H1 (cell line): ENCODE measurements at regions not wholly inside any gene's neighbourhood (a gene's known extent, or its start where the extent isn't known, plus 50 kb on each side); places are given as distances from the start of the nearest gene placed in this dataset.

ENCODE experiments used
- CTCF ChIA-PET: fragments of 300-600 bp; sonication (Branson Sonifier 250); formaldehyde crosslinking; loops from one replicate; lab custom pipeline; 2021; ENCODE audit not compliant: partially characterized antibody; lab: Charles Lee
- POLR2A ChIA-PET: fragments of 300-600 bp; sonication (Branson Sonifier 250); formaldehyde crosslinking; loops from one replicate; lab custom pipeline; 2021; ENCODE audit warnings: inconsistent platforms; ENCODE audit not compliant: partially characterized antibody; lab: Charles Lee
- DNase-seq, 2 experiments: peaks; one replicate each; pipeline versions ENCODE4 v3.0.0 to v3.0.0-alpha.2; 2010 to 2022; ENCODE audit warnings: low spot score in 2 of 2, low read depth in 1 of 2, mixed read lengths in 1 of 2
- FAIRE-seq: peaks from 2 replicates; lab custom pipeline; 2011; peaks lifted over from hg19 to GRCh38; lab: Jason Lieb, UNC
- H2AFZ ChIP-seq: 2 replicates; pipeline ENCODE4 v1.8.1; 2012; ENCODE audit warnings: low read length, inconsistent platforms
- H2AK5ac ChIP-seq: 2 replicates; pipeline ENCODE4 v1.6.1; 2013; ENCODE audit warnings: low read depth, low read length
- H2BK120ac ChIP-seq: replicated peaks from 2 replicates; pipeline ENCODE3; 2013; ENCODE audit warnings: low read depth, low read length, inconsistent platforms
- H2BK12ac ChIP-seq: 2 replicates; pipeline ENCODE4 v1.6.1; 2013; ENCODE audit warnings: low read depth, low read length
- H2BK15ac ChIP-seq: 2 replicates; pipeline ENCODE4 v1.6.1; 2013; ENCODE audit warnings: low read length
- H2BK20ac ChIP-seq: 2 replicates; pipeline ENCODE4 v1.6.1; 2013; ENCODE audit warnings: low read length
- H2BK5ac ChIP-seq: 2 replicates; pipeline ENCODE4 v1.6.1; 2013; ENCODE audit warnings: low read depth, low read length
- H3K14ac ChIP-seq: 2 replicates; pipeline ENCODE4 v1.6.1; 2013; ENCODE audit warnings: inconsistent platforms; ENCODE audit not compliant: insufficient read length
- H3K18ac ChIP-seq: 2 replicates; pipeline ENCODE4 v1.6.1; 2013; ENCODE audit warnings: low read length; ENCODE audit errors: extremely low read depth
- H3K23ac ChIP-seq: 2 replicates; pipeline ENCODE4 v1.6.1; 2013; ENCODE audit warnings: inconsistent platforms; ENCODE audit not compliant: insufficient read length
- H3K23me2 ChIP-seq: 2 replicates; pipeline ENCODE4 v1.6.1; 2013; ENCODE audit warnings: low read depth, low read length
- H3K27ac ChIP-seq: 2 replicates; pipeline ENCODE4 v1.6.1; 2011; ENCODE audit warnings: low read depth, low read length, inconsistent platforms
- H3K27me3 ChIP-seq, 4 experiments: replicated peaks in 1 of 4; 1 replicate in 1 of 4; 2 replicates in 3 of 4; pipeline versions ENCODE4 v1.6.1 to v1.8.1; 2011 to 2013; ENCODE audit warnings: low read length in 3 of 4, mild to moderate bottlenecking in 3 of 4, inconsistent platforms in 2 of 4, mixed read lengths in 2 of 4, moderate library complexity in 1 of 4; ENCODE audit not compliant: control insufficient read depth in 3 of 4, insufficient read depth in 3 of 4; ENCODE audit errors: extremely low read depth in 1 of 4
- H3K36me3 ChIP-seq, 4 experiments: 2 replicates each; pipeline versions ENCODE4 v1.6.1 to v1.8.1; 2011 to 2013; ENCODE audit warnings: mild to moderate bottlenecking in 4 of 4, low read length in 3 of 4, moderate library complexity in 2 of 4, control low read depth in 1 of 4, inconsistent platforms in 1 of 4; ENCODE audit not compliant: insufficient read depth in 4 of 4, control insufficient read depth in 2 of 4
- H3K4ac ChIP-seq: replicated peaks from 2 replicates; pipeline ENCODE3; 2013; ENCODE audit warnings: low read length, low read depth, mixed read lengths, inconsistent platforms; ENCODE audit not compliant: insufficient read length
- H3K4me1 ChIP-seq, 4 experiments: replicated peaks in 1 of 4; 1 replicate in 1 of 4; 2 replicates in 3 of 4; pipeline versions ENCODE4 v1.6.1 to v1.8.1; 2011 to 2013; ENCODE audit warnings: low read length in 3 of 4, inconsistent platforms in 2 of 4, mixed read lengths in 1 of 4; ENCODE audit not compliant: insufficient read depth in 4 of 4, control insufficient read depth in 3 of 4
- H3K4me2 ChIP-seq, 2 experiments: 2 replicates each; pipeline versions ENCODE4 v1.6.1 to v1.8.1; 2011 to 2013; ENCODE audit warnings: low read depth in 2 of 2, low read length in 2 of 2, control low read depth in 1 of 2, inconsistent platforms in 1 of 2, mild to moderate bottlenecking in 1 of 2; ENCODE audit not compliant: insufficient read depth in 1 of 2
- H3K4me3 ChIP-seq, 4 experiments: fragments of 200-600, 300-600 bp in 1 of 4; sonication (generic), shearing (Covaris generic), sonication (Bioruptor Twin) in 1 of 4; 2 replicates each; pipeline versions ENCODE4 v1.5.1 to v1.8.1; 2011 to 2016; ENCODE audit warnings: low read length in 4 of 4, low read depth in 3 of 4, control low read depth in 2 of 4, inconsistent platforms in 2 of 4, mild to moderate bottlenecking in 2 of 4, mixed read lengths in 1 of 4, moderate library complexity in 1 of 4; ENCODE audit not compliant: insufficient read depth in 2 of 4; ENCODE audit errors: extremely low read depth in 1 of 4
- H3K56ac ChIP-seq: replicated peaks from 2 replicates; pipeline ENCODE3; 2013; ENCODE audit warnings: low read depth, mild to moderate bottlenecking, mixed read lengths, low read length, inconsistent platforms; ENCODE audit not compliant: insufficient read length
- H3K79me1 ChIP-seq: 2 replicates; pipeline ENCODE4 v1.6.1; 2013; ENCODE audit warnings: low read depth, low read length, control low read depth
- H3K79me2 ChIP-seq, 2 experiments: 2 replicates each; pipeline versions ENCODE4 v1.6.1 to v1.8.1; 2012 to 2013; ENCODE audit warnings: low read length in 2 of 2, mild to moderate bottlenecking in 2 of 2, inconsistent platforms in 1 of 2; ENCODE audit not compliant: insufficient read depth in 2 of 2, control insufficient read depth in 1 of 2
- H3K9ac ChIP-seq, 4 experiments: replicated peaks in 1 of 4; 1 replicate in 1 of 4; 2 replicates in 3 of 4; pipeline versions ENCODE4 v1.6.1 to v1.8.1; 2011 to 2013; ENCODE audit warnings: low read depth in 3 of 4, low read length in 3 of 4, control low read depth in 2 of 4, mild to moderate bottlenecking in 2 of 4, moderate library complexity in 2 of 4, inconsistent platforms in 1 of 4; ENCODE audit errors: extremely low read depth in 1 of 4
- H3K9me3 ChIP-seq, 2 experiments: 2 replicates each; pipeline versions ENCODE4 v1.6.1 to v1.8.1; 2012 to 2013; ENCODE audit warnings: mild to moderate bottlenecking in 2 of 2, moderate library complexity in 2 of 2, control low read depth in 1 of 2, inconsistent platforms in 1 of 2, low read depth in 1 of 2, low read length in 1 of 2, mixed read lengths in 1 of 2; ENCODE audit not compliant: insufficient read depth in 2 of 2
- H4K20me1 ChIP-seq, 2 experiments: replicated peaks in 1 of 2; 2 replicates each; pipeline versions ENCODE3 to v1.8.1; 2011 to 2013; ENCODE audit warnings: inconsistent platforms in 2 of 2, low read length in 2 of 2, mild to moderate bottlenecking in 1 of 2; ENCODE audit not compliant: insufficient read depth in 2 of 2, control insufficient read depth in 1 of 2
- H4K5ac ChIP-seq: 2 replicates; pipeline ENCODE4 v1.6.1; 2013; ENCODE audit warnings: low read length, low read depth, mixed read lengths, inconsistent platforms; ENCODE audit not compliant: insufficient read length
- H4K8ac ChIP-seq: 2 replicates; pipeline ENCODE4 v1.8.0; 2013; ENCODE audit warnings: mild to moderate bottlenecking, moderate library complexity, low read length, inconsistent platforms; ENCODE audit not compliant: insufficient read depth; ENCODE audit errors: extremely low read depth
- H4K91ac ChIP-seq: replicated peaks from 2 replicates; pipeline ENCODE3; 2013; ENCODE audit warnings: low read length, mixed read lengths, inconsistent platforms; ENCODE audit not compliant: insufficient read length
- CTCF ChIP-seq, 3 experiments: IDR thresholded peaks; 1 replicate in 2 of 3; 2 replicates in 1 of 3; pipeline versions ENCODE4 v1.5.1 to v1.6.1; 2011; ENCODE audit warnings: low read length in 3 of 3, mild to moderate bottlenecking in 3 of 3, inconsistent platforms in 2 of 3, low read depth in 1 of 3, moderate library complexity in 1 of 3; ENCODE audit not compliant: insufficient read depth in 1 of 3; ENCODE audit errors: control extremely low read depth in 1 of 3
- POLR2A ChIP-seq, 2 experiments: IDR thresholded peaks; 1 replicate in 1 of 2; 2 replicates in 1 of 2; pipeline ENCODE4 v1.6.1; 2011; ENCODE audit warnings: low read depth in 2 of 2, low read length in 2 of 2, mild to moderate bottlenecking in 2 of 2; ENCODE audit errors: control extremely low read depth in 1 of 2
- RAD21 ChIP-seq, 2 experiments: IDR thresholded peaks in 1 of 2; conservative IDR thresholded peaks in 1 of 2; 2 replicates each; pipeline ENCODE4 v1.6.1; 2011; ENCODE audit warnings: low read depth in 2 of 2, low read length in 2 of 2, improper control_type of control experiment in 1 of 2, inconsistent platforms in 1 of 2, mild to moderate bottlenecking in 1 of 2, moderate library complexity in 1 of 2

- no peak overlapping the region for H3K27ac ChIP-seq
- no peak overlapping the region for H4K5ac ChIP-seq
- H3K18ac ChIP-seq: no peak overlapping the region
- H3K79me1 ChIP-seq: no peaks in the 10 kb centered on the region
- no peak overlapping the region for H2BK5ac ChIP-seq
- no peak overlapping the region for H2BK120ac ChIP-seq
- H3K4ac ChIP-seq: no peak overlapping the region
- no peak overlapping the region for H2AK5ac ChIP-seq
- H3K4me1 ChIP-seq: no peaks in the 10 kb centered on the region
- H2BK20ac ChIP-seq: no peak overlapping the region
- H2BK12ac ChIP-seq: no peak overlapping the region
- no peaks in the 10 kb centered on the region for H3K36me3 ChIP-seq
- peak in 2 of 3 experiments; percentile 39 to 51; a peak in 3 of 4 replicates for TF ChIP-seq CTCF (IDR thresholded peaks at IDR 0.05; ENCODE audit: control extremely low read depth in 1 of 3, insufficient read depth in 1 of 3, low read depth in 1 of 3, low read length in 3 of 3)
- TF ChIP-seq POLR2A (IDR thresholded peaks at IDR 0.05; ENCODE audit: control extremely low read depth in 1 of 2, low read depth in 2 of 2, low read length in 2 of 2): no peak
- TF ChIP-seq RAD21 (IDR thresholded peaks at IDR 0.05 in 1 of 2, conservative IDR thresholded peaks at IDR 0.05 in 1 of 2; ENCODE audit: low read depth in 2 of 2, low read length in 2 of 2): peak; percentile 69 to 77
- POLR2A ChIA-PET: no interaction called here
- no peak overlapping the region for H4K91ac ChIP-seq
- H3K14ac ChIP-seq: no peak overlapping the region
- CTCF ChIA-PET: interaction anchor here (0.7 to 1.9 kb wide), 8 partner anchors 11 to 898 kb away, joined by 3 to 9 read pairs (median 4); no protein-coding TSS in a partner anchor
- H3K4me2 ChIP-seq: no peak overlapping the region
- no peaks in the 10 kb centered on the region for H3K23me2 ChIP-seq
- no peak for DNase-seq
- no peak overlapping the region for H2BK15ac ChIP-seq
- no peaks in the 10 kb centered on the region for H3K79me2 ChIP-seq
- no peaks in the 10 kb centered on the region for H4K20me1 ChIP-seq
- no peaks in the 10 kb centered on the region for H3K27me3 ChIP-seq
- no peak overlapping the region for H3K56ac ChIP-seq
- no peak overlapping the region for H3K23ac ChIP-seq
- H3K9me3 ChIP-seq: no peaks in the 10 kb centered on the region
- no peak for FAIRE-seq
- H2AFZ ChIP-seq: peak overlapping the region; percentile 9; the same call in 1 of the 2 replicates
- no peak overlapping the region for H3K4me3 ChIP-seq
- no peak overlapping the region for H4K8ac ChIP-seq
- no peak overlapping the region for H3K9ac ChIP-seq
Measured at GRCh38 chr4:58061967-58062366, 951.8 kb upstream of the IGFBP7 start.
